PC-9 (cell line): ENCODE measurements at regions not wholly inside any gene's neighbourhood (a gene's known extent, or its start where the extent isn't known, plus 50 kb on each side); places are given as distances from the start of the nearest gene placed in this dataset.

ENCODE experiments used
- BruUV-seq: library from RNA; stranded (reverse); fragments of 400-500 nt; replicated peaks from 2 replicates; lab custom pipeline; 2021; lab: Mats Ljungman, UMichigan
- CTCF ChIA-PET: fragments of 300-600 bp; sonication (Branson Sonifier 250); formaldehyde crosslinking; loops from one replicate; lab custom pipeline; 2022; ENCODE audit warnings: antibody characterized with exemption; lab: Charles Lee
- POLR2A ChIA-PET: fragments of 300-600 bp; sonication (Branson Sonifier 250); formaldehyde crosslinking; loops from one replicate; lab custom pipeline; 2022; ENCODE audit warnings: antibody characterized with exemption; ENCODE audit not compliant: unreplicated experiment; lab: Charles Lee
- DNase-seq, 2 experiments: peaks; one replicate each; pipeline versions ENCODE4 v3.0.0 to v3.0.0-alpha.2; 2015 to 2022; ENCODE audit warnings: mixed read lengths in 1 of 2
- H2AFZ ChIP-seq: fragments of 200-600 bp; sonication (generic); 2 replicates; pipeline ENCODE4 v1.8.1; 2017; ENCODE audit warnings: antibody characterized with exemption
- H3F3A ChIP-seq: fragments of 200-600 bp; sonication (generic); 2 replicates; pipeline ENCODE4 v1.8.1; 2017; ENCODE audit warnings: antibody characterized with exemption, mild to moderate bottlenecking, low read depth; ENCODE audit not compliant: insufficient read depth
- H3K27ac ChIP-seq: fragments of 200-600 bp; sonication (generic); 2 replicates; pipeline ENCODE4 v1.6.1; 2016; ENCODE audit warnings: mixed run types
- H3K27me3 ChIP-seq: fragments of 200-600 bp; sonication (generic); 2 replicates; pipeline ENCODE4 v1.6.1; 2016; ENCODE audit warnings: low read depth, mixed run types; ENCODE audit not compliant: insufficient read depth
- H3K36me3 ChIP-seq: fragments of 200-600 bp; sonication (generic); 2 replicates; pipeline ENCODE4 v1.6.1; 2016; ENCODE audit warnings: low read depth, mixed run types
- H3K4me1 ChIP-seq: fragments of 200-600 bp; sonication (generic); replicated peaks from 2 replicates; pipeline ENCODE4 v1.6.1; 2016; ENCODE audit warnings: mixed run types; ENCODE audit not compliant: insufficient read depth
- H3K4me2 ChIP-seq: fragments of 200-600 bp; sonication (generic); 2 replicates; pipeline ENCODE4 v1.6.1; 2017; ENCODE audit warnings: mixed run types
- H3K4me3 ChIP-seq: fragments of 200-600 bp; sonication (generic); 2 replicates; pipeline ENCODE4 v1.6.1; 2016; ENCODE audit warnings: mixed run types
- H3K79me2 ChIP-seq: fragments of 200-600 bp; sonication (generic); 2 replicates; pipeline ENCODE4 v1.6.1; 2017; ENCODE audit warnings: low read depth, mixed run types
- H3K9me2 ChIP-seq: fragments of 200-600 bp; sonication (generic); 2 replicates; pipeline ENCODE4 v1.8.1; 2017; ENCODE audit warnings: mild to moderate bottlenecking; ENCODE audit not compliant: insufficient read depth
- H3K9me3 ChIP-seq: fragments of 200-600 bp; sonication (generic); 2 replicates; pipeline ENCODE4 v1.8.1; 2016; ENCODE audit warnings: low read depth; ENCODE audit not compliant: insufficient read depth
- H4K20me1 ChIP-seq: fragments of 200-600 bp; sonication (generic); 2 replicates; pipeline ENCODE4 v1.8.1; 2017; ENCODE audit not compliant: insufficient read depth
- EZH2 ChIP-seq: fragments of 200-600 bp; sonication (generic); IDR thresholded peaks from 2 replicates; pipeline ENCODE4 v1.8.0; 2017; ENCODE audit warnings: antibody characterized with exemption, low read depth
- intact Hi-C: fragments of 100-400 bp; cut with micrococcal nuclease; formaldehyde crosslinking; loops from one replicate; pipeline ENCODE4 v1.10.0; 2022; ENCODE audit not compliant: unreplicated experiment
- TF ChIP-seq, protein P1 (sequence below): fragments of 200-600 bp; sonication (generic); conservative IDR thresholded peaks from 2 replicates; pipeline ENCODE4 v1.6.1; 2017; ENCODE audit warnings: mixed run types, antibody characterized with exemption, mild to moderate bottlenecking, moderate library complexity

DNA sequence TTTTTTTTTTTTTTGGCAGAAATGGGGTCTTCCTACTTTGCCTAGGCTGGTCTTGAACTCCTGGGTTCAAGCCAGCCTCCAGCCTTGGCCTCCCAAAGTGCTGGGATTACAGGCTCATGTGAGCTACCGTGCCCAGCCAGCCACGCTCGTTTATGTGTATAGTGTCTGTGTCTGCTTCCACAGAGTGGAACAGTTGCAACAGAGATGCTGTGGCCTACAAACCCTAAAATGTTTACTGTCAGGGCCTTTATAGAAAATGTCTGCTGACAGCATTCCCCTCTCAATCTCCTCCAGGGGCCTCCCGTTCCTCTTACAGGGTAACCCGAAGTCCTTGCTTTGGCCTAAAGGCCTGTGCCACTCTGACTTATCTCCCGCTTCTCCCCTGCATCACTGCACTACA lies 87.6 kb upstream of the LEP start:
- CTCF ChIA-PET: no interaction called here
- H3K4me2 ChIP-seq: no peak overlapping the region
- no TSS peak for BruUV-seq
- no peaks in the 10 kb centered on the region for H3K9me2 ChIP-seq
- H3F3A ChIP-seq: no peaks in the 10 kb centered on the region
- no peaks in the 10 kb centered on the region for H3K79me2 ChIP-seq
- H2AFZ ChIP-seq: no peak overlapping the region
- H3K9me3 ChIP-seq: no peaks in the 10 kb centered on the region
- H3K4me3 ChIP-seq: no peak overlapping the region
- no peak for TF ChIP-seq EZH2
- TF ChIP-seq, protein P1, sequence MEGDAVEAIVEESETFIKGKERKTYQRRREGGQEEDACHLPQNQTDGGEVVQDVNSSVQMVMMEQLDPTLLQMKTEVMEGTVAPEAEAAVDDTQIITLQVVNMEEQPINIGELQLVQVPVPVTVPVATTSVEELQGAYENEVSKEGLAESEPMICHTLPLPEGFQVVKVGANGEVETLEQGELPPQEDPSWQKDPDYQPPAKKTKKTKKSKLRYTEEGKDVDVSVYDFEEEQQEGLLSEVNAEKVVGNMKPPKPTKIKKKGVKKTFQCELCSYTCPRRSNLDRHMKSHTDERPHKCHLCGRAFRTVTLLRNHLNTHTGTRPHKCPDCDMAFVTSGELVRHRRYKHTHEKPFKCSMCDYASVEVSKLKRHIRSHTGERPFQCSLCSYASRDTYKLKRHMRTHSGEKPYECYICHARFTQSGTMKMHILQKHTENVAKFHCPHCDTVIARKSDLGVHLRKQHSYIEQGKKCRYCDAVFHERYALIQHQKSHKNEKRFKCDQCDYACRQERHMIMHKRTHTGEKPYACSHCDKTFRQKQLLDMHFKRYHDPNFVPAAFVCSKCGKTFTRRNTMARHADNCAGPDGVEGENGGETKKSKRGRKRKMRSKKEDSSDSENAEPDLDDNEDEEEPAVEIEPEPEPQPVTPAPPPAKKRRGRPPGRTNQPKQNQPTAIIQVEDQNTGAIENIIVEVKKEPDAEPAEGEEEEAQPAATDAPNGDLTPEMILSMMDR: no peak
- no peak for DNase-seq
- no peaks in the 10 kb centered on the region for H4K20me1 ChIP-seq
- H3K27ac ChIP-seq: no peak overlapping the region
- peaks cover 5% of the 10 kb centered on the region; the same call in 1 of the 2 replicates for H3K27me3 ChIP-seq
- POLR2A ChIA-PET: no interaction called here
- intact Hi-C loops: no loop called here
- H3K36me3 ChIP-seq: no peaks in the 10 kb centered on the region
- H3K4me1 ChIP-seq: no peaks in the 10 kb centered on the region

DNA sequence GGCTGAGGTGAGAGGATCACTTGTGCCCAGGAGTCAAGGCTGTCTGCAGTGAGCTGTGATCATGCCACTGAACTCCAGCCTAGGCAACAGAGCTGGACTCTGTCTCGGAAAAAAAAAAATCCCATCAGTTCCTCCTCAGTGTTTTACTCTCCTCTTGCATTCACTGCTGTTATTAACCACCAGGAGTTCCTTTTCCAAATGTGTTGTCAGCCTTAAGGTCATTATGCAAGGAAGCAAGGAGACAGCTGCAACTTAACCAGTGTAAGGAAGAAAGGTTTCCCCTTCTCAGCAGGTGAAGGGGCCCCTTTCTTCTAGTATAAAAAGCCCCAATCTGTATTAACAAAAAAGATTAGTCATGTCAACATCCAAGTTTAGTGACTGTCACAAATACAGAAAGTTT lies 86.6 kb upstream of the LEP start:
- CTCF ChIA-PET: no interaction called here
- Histone ChIP-seq H3K4me1 (no peaks in the 10 kb centered on the region), H3K4me3 (no peak overlapping the region), H3F3A (no peaks in the 10 kb centered on the region), H4K20me1 (no peaks in the 10 kb centered on the region), H3K4me2 (no peak overlapping the region), H3K27ac (no peak overlapping the region), H2AFZ (no peak overlapping the region), H3K79me2 (no peaks in the 10 kb centered on the region), H3K9me3 (no peaks in the 10 kb centered on the region), H3K36me3 (no peaks in the 10 kb centered on the region), H3K9me2 (no peaks in the 10 kb centered on the region), H3K27me3 (peaks cover 5% of the 10 kb centered on the region; the same call in 1 of the 2 replicates)
- intact Hi-C loops: no loop called here
- TF ChIP-seq, protein P1: no peak
- no peak for TF ChIP-seq EZH2
- POLR2A ChIA-PET: interaction anchor here (0.6 kb wide), 1 partner anchor 61 kb away, joined by 4 read pairs; no protein-coding TSS in a partner anchor
- no TSS peak for BruUV-seq
- DNase-seq: no peak

DNA sequence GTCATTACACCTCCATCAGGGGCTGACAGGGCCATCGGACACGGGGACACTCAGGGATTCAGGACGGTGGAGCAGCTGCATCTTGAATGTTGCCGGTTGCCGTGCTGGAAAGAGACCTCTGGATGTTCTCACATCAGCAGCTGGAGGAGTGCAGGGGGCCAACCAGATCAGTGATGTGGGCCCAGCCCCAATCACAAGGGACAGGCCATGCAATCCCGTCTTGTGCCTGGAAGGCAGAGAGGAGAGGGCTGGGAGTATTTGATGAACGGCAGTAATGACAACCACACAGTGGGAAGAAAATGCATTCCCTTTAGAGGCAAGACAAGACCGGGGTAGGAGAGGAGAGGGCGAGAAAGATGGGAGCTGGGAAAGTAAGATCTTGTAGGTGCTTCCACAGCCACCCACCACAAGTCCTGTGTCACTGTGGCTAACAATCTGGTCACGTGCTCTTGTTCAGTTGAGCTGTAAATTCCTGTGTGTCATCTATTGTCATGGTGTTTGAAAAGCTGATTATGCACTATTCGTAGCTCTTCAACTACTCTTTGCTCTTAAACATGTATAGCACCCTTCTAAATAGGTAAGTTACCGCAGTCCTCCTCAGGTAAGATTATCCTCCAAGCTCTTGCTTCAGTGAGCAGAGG lies 85.9 kb upstream of the LEP start:
- Histone ChIP-seq H3K4me3 (no peak overlapping the region), H3K4me1 (no peaks in the 10 kb centered on the region), H2AFZ (no peak overlapping the region), H3K27ac (no peak overlapping the region), H3F3A (no peaks in the 10 kb centered on the region), H3K79me2 (no peaks in the 10 kb centered on the region), H3K9me2 (no peaks in the 10 kb centered on the region), H3K9me3 (no peaks in the 10 kb centered on the region), H3K36me3 (no peaks in the 10 kb centered on the region), H3K4me2 (no peak overlapping the region), H3K27me3 (peaks cover 5% of the 10 kb centered on the region; the same call in 1 of the 2 replicates), H4K20me1 (no peaks in the 10 kb centered on the region)
- ChIA-PET CTCF (no interaction called here), POLR2A (no interaction called here)
- DNase-seq: no peak
- TF ChIP-seq, protein P1: no peak
- no peak for TF ChIP-seq EZH2
- no TSS peak for BruUV-seq
- intact Hi-C loops: no loop called here
